Activated CD4-positive, alpha-beta T cell treated with anti-CD3 and anti-CD28 coated beads, Interleukin-10, Interleukin-2, amounts not matched to agents 100 ng/mL and 50 ng/mL, durations not matched to agents 16 hours and 8 hours (primary cell): ENCODE measurements at regions not wholly inside any gene's neighbourhood (a gene's known extent, or its start where the extent isn't known, plus 50 kb on each side); places are given as distances from the start of the nearest gene placed in this dataset.

Source experiments
- DNase-seq: peaks from one replicate; pipeline ENCODE4 v3.0.0-alpha.2; 2020

- no peak for DNase-seq
These were observed 379.0 kb downstream of the LRIG3 start for GRCh38 chr12:58541300-58541690.

- DNase-seq = no peak
These were observed 376.0 kb downstream of the LRIG3 start for GRCh38 chr12:58544281-58544680.

GRCh38 chr12:58547217-58547616, 373.1 kb downstream of the LRIG3 start:
- DNase-seq = no peak

GRCh38 chr12:58548801-58549200, 371.5 kb downstream of the LRIG3 start:
- DNase-seq = no peak

GRCh38 chr12:58554522-58555157, 365.7 kb downstream of the LRIG3 start:
- DNase-seq = no peak

GRCh38 chr12:58557171-58557570, 363.1 kb downstream of the LRIG3 start:
- DNase-seq = no peak

GRCh38 chr12:58557661-58558060, 362.6 kb downstream of the LRIG3 start:
- DNase-seq = no peak

- DNase-seq = no peak
These were observed 356.7 kb downstream of the LRIG3 start for GRCh38 chr12:58563621-58564020.

- DNase-seq = no peak
These were observed 355.6 kb downstream of the LRIG3 start for GRCh38 chr12:58564721-58565120.

- DNase-seq = no peak
These were observed 353.7 kb downstream of the LRIG3 start for GRCh38 chr12:58566599-58566998.

GRCh38 chr12:58567189-58567588, 353.1 kb downstream of the LRIG3 start:
- DNase-seq = no peak

GRCh38 chr12:58570411-58570810, 349.9 kb downstream of the LRIG3 start:
- no peak for DNase-seq

- DNase-seq = no peak
These were observed 345.0 kb downstream of the LRIG3 start for GRCh38 chr12:58575256-58575655.

GRCh38 chr12:58576081-58576480, 344.2 kb downstream of the LRIG3 start:
- DNase-seq = no peak

- no peak for DNase-seq
These were observed 343.4 kb downstream of the LRIG3 start for GRCh38 chr12:58576916-58577315.

GRCh38 chr12:58580095-58580494, 340.2 kb downstream of the LRIG3 start:
- no peak for DNase-seq

- DNase-seq = no peak
These were observed 336.8 kb downstream of the LRIG3 start for GRCh38 chr12:58583529-58583928.

GRCh38 chr12:58583940-58584339, 336.4 kb downstream of the LRIG3 start:
- DNase-seq = no peak

- no peak for DNase-seq
These were observed 335.4 kb downstream of the LRIG3 start for GRCh38 chr12:58584880-58585279.

GRCh38 chr12:58586762-58587161, 333.5 kb downstream of the LRIG3 start:
- DNase-seq = no peak

- DNase-seq = no peak
These were observed 331.5 kb downstream of the LRIG3 start for GRCh38 chr12:58588770-58589169.

GRCh38 chr12:58592475-58593207, 327.7 kb downstream of the LRIG3 start:
- DNase-seq = no peak

- DNase-seq = no peak
These were observed 326.6 kb downstream of the LRIG3 start for GRCh38 chr12:58593557-58594304.

GRCh38 chr12:58596381-58596780, 323.9 kb downstream of the LRIG3 start:
- no peak for DNase-seq
